CD4-positive, alpha-beta memory T cell (primary cell): ENCODE measurements at regions not wholly inside any gene's neighbourhood (a gene's known extent, or its start where the extent isn't known, plus 50 kb on each side); places are given as distances from the start of the nearest gene placed in this dataset.
"Not testable (repeated sequence)": the region's sequence is repeated elsewhere in the genome, so short reads cannot be mapped to it uniquely, and the experiment has no call there.

Source experiments
- CTCF ChIA-PET: fragments of 350-600 bp; sonication (Branson Sonifier 250); formaldehyde crosslinking; loops from one replicate; lab custom pipeline; 2021; ENCODE audit warnings: inconsistent platforms; ENCODE audit not compliant: partially characterized antibody; lab: Charles Lee
- POLR2A ChIA-PET: fragments of 350-600 bp; sonication (Branson Sonifier 250); formaldehyde crosslinking; loops from one replicate; lab custom pipeline; 2021; ENCODE audit not compliant: partially characterized antibody; lab: Charles Lee
- DNase-seq, 5 donors: peaks; one replicate each; pipeline versions ENCODE4 v3.0.0 to v3.0.0-alpha.2; 2020 to 2022; ENCODE audit warnings: mixed read lengths in 1 of 5
- H3K27ac ChIP-seq: one replicate; pipeline ENCODE4 v1.7.0; 2013; ENCODE audit warnings: low read depth, low read length
- H3K27me3 ChIP-seq: 2 replicates; pipeline ENCODE4 v1.7.0; 2013; ENCODE audit warnings: mild to moderate bottlenecking, low read length, moderate library complexity; ENCODE audit not compliant: insufficient read depth
- H3K36me3 ChIP-seq: 2 replicates; pipeline ENCODE4 v1.7.0; 2013; ENCODE audit warnings: mild to moderate bottlenecking, low read length, moderate library complexity; ENCODE audit not compliant: insufficient read depth
- H3K4me1 ChIP-seq: 2 replicates; pipeline ENCODE4 v1.7.0; 2013; ENCODE audit warnings: mild to moderate bottlenecking, low read length, moderate library complexity; ENCODE audit not compliant: insufficient read depth
- H3K4me3 ChIP-seq, 2 donors: one replicate each; pipeline ENCODE4 v1.7.0; 2013; ENCODE audit warnings: low read length in 2 of 2, mild to moderate bottlenecking in 1 of 2
- H3K9me3 ChIP-seq, 2 donors: one replicate each; pipeline ENCODE4 v1.7.0; 2013; ENCODE audit warnings: low read length in 2 of 2, control low read depth in 1 of 2; ENCODE audit not compliant: control insufficient read depth in 1 of 2
- H3K27ac Mint-ChIP-seq, 7 donors: one replicate each; pipeline ENCODE4 v1.8.0; 2020 to 2021; ENCODE audit warnings: mixed read lengths in 7 of 7, mild to moderate bottlenecking in 6 of 7, inconsistent platforms in 3 of 7, moderate library complexity in 3 of 7
- H3K27me3 Mint-ChIP-seq, 2 donors: one replicate each; pipeline ENCODE4 v1.8.0; 2020 to 2021; ENCODE audit warnings: mixed read lengths in 2 of 2
- H3K36me3 Mint-ChIP-seq, 2 donors: one replicate each; pipeline ENCODE4 v1.8.0; 2020 to 2021; ENCODE audit warnings: mixed read lengths in 2 of 2, inconsistent platforms in 1 of 2, mild to moderate bottlenecking in 1 of 2
- H3K4me1 Mint-ChIP-seq, 4 donors: one replicate each; pipeline ENCODE4 v1.8.0; 2020 to 2021; ENCODE audit warnings: mixed read lengths in 4 of 4, mild to moderate bottlenecking in 1 of 4
- H3K4me3 Mint-ChIP-seq, 8 donors: one replicate each; pipeline ENCODE4 v1.8.0; 2020 to 2021; ENCODE audit warnings: mixed read lengths in 8 of 8, mild to moderate bottlenecking in 7 of 8, moderate library complexity in 6 of 8, inconsistent platforms in 3 of 8
- H3K9me3 Mint-ChIP-seq, 8 donors: one replicate each; pipeline ENCODE4 v1.8.0; 2020 to 2021; ENCODE audit warnings: mixed read lengths in 8 of 8, mild to moderate bottlenecking in 5 of 8, inconsistent platforms in 3 of 8, moderate library complexity in 1 of 8
- intact Hi-C: fragments of 100-400 bp; cut with micrococcal nuclease; formaldehyde crosslinking; loops from one replicate; pipeline ENCODE4 v1.15.1; 2023

DNA sequence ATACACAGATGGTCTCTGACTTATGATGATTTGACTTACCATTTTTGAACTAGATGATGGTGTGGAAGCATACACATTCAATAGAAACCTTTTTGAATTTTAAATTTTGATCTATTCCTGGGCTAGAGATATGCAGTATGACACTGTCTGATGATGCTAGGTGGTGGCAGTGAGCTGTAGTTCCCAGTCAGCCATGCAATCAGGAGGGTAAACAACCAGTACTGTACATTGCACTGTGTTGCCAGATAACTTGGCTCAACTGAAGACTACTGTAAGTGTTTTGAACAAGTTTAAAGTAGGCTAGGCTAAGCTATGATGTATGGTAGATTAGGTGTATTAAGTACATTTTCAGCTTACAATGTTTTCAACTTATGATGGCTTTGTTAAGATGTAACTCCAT, 859.1 kb upstream of the ARRDC3 start:
- ChIA-PET CTCF (no interaction called here), POLR2A (no interaction called here)
- Histone ChIP-seq H3K27me3 (no peaks in the 10 kb centered on the region), H3K9me3 (no peaks in the 10 kb centered on the region), H3K27ac (no peak overlapping the region), H3K4me3 (no peak overlapping the region), H3K36me3 (no peaks in the 10 kb centered on the region), H3K4me1 (no peaks in the 10 kb centered on the region)
- Mint-ChIP-seq H3K36me3 (no peaks in the 10 kb centered on the region), H3K4me3 (no peak overlapping the region), H3K9me3 (peaks cover 0 to 5% (median under 1%) of the 10 kb centered on the region in 8 donors), H3K27me3 (no peaks in the 10 kb centered on the region), H3K4me1 (no peaks in the 10 kb centered on the region), H3K27ac (no peak overlapping the region)
- no peak for DNase-seq
- intact Hi-C loops = no loop called here

DNA sequence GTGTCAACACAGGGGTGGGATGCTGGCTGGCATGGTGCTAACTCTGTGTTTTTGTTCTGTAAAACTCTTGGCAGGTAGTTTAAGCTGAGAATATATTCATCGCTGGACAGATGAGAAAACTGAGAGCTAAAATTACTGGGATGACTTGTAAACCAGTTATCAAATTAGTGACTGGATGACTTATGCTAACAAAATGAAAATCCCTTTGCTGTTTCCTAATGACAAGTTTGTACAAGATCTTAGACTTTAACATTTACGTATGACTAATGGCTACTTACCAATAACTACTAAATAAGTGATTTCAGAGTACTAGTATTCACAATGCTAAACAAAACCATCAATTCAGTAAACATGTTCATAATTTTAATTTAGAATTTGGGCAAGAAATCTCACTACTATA, 854.8 kb upstream of the ARRDC3 start:
- Mint-ChIP-seq H3K4me3 (no peak overlapping the region), H3K9me3 (peaks cover 0 to 10% (median 4%) of the 10 kb centered on the region in 8 donors), H3K4me1 (no peaks in the 10 kb centered on the region), H3K27ac (no peak overlapping the region), H3K36me3 (no peaks in the 10 kb centered on the region), H3K27me3 (no peaks in the 10 kb centered on the region)
- Histone ChIP-seq H3K36me3 (no peaks in the 10 kb centered on the region), H3K27ac (no peak overlapping the region), H3K9me3 (no peaks in the 10 kb centered on the region), H3K4me1 (no peaks in the 10 kb centered on the region), H3K27me3 (no peaks in the 10 kb centered on the region), H3K4me3 (no peak overlapping the region)
- no peak for DNase-seq
- CTCF ChIA-PET = no interaction called here
- intact Hi-C loops = no loop called here
- POLR2A ChIA-PET = no interaction called here

DNA sequence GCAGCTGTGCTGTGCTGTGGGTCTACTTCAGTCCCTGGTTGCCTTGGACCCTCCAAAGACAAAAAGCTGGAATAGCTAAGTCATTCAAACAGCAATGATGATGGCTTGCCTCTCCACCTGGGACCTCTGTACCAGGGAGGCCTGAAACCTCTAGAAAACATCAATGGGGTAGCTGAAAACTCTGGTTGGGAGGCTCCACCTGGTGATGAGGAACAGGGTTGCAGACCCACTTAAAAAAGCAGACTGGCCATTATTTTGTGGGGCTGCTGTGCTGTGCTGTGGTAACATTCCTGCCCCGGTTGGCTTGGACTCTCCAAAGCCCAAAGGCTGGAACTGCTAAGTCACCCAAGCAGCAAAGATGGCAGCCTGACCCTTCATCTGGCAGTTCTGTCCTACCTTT, 839.3 kb upstream of the ARRDC3 start:
- no peak overlapping the region for H3K27ac Mint-ChIP-seq
- POLR2A ChIA-PET = no interaction called here
- no peaks in the 10 kb centered on the region for H3K4me1 Mint-ChIP-seq
- H3K36me3 Mint-ChIP-seq = no peaks in the 10 kb centered on the region
- H3K9me3 Mint-ChIP-seq = peaks cover 3 to 32% (median 19%) of the 10 kb centered on the region in 8 donors
- peaks cover 0 to 6% of the 10 kb centered on the region in 2 donors for H3K9me3 ChIP-seq
- intact Hi-C loops = no loop called here
- H3K27me3 ChIP-seq = no peaks in the 10 kb centered on the region
- CTCF ChIA-PET = no interaction called here
- H3K27ac ChIP-seq = no peak overlapping the region
- H3K27me3 Mint-ChIP-seq = no peaks in the 10 kb centered on the region
- no peaks in the 10 kb centered on the region for H3K36me3 ChIP-seq
- H3K4me3 ChIP-seq = no peak overlapping the region
- no peaks in the 10 kb centered on the region for H3K4me1 ChIP-seq
- DNase-seq = no peak
- H3K4me3 Mint-ChIP-seq = no peak overlapping the region

DNA sequence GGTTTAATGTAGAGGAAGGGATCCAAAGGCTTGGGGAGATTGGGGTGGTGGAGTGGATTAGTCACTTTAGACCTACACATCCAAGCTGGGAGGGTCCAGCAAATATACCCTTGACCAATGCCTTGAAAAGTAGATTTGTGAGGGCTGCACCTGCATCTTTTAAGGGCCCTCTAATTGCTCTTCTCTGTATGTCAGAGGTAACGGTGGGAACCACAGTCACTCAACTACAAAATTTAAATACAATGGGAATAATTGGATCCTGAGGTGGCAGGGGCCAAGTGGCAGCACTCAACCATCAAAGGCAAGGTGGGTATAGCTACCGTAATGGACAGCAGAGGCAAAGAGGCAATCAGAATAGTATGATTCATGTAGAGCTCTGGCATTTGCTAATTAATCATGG, 833.7 kb upstream of the ARRDC3 start:
- H3K4me3 ChIP-seq, H3K4me1 Mint-ChIP-seq, H3K27me3 Mint-ChIP-seq, H3K27me3 ChIP-seq, intact Hi-C loops, H3K36me3 ChIP-seq, POLR2A ChIA-PET, H3K27ac ChIP-seq, H3K9me3 ChIP-seq, H3K36me3 Mint-ChIP-seq, H3K27ac Mint-ChIP-seq, H3K4me1 ChIP-seq, H3K4me3 Mint-ChIP-seq, DNase-seq, CTCF ChIA-PET: not testable (repeated sequence)
- H3K9me3 Mint-ChIP-seq = peaks cover 0 to 35% (median 9%) of the 10 kb centered on the region in 8 donors

DNA sequence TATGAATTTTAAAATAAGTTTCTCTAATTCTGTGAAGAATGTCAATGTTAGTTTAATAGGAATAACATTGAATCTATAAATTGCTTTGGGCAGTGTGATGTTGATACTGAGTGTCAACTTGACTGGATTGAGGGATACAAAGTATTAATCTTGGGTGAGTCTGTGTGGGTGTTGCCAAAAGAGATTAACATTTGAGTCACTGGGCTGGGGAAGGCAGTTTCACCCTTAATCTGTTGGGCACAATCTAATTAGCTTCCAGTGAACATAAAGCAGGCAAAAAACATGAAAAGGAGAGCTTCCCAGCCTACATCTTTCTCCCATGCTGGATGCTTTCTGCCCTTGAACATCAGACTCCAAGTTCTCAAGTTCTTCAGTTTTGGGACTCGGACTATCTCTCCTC, 832.0 kb upstream of the ARRDC3 start:
- Mint-ChIP-seq H3K36me3 (no peaks in the 10 kb centered on the region), H3K9me3 (peaks cover 0 to 31% (median 11%) of the 10 kb centered on the region in 8 donors), H3K4me3 (no peak overlapping the region), H3K27ac (no peak overlapping the region), H3K27me3 (no peaks in the 10 kb centered on the region), H3K4me1 (no peaks in the 10 kb centered on the region)
- CTCF ChIA-PET = no interaction called here
- POLR2A ChIA-PET = no interaction called here
- intact Hi-C loops = no loop called here
- no peaks in the 10 kb centered on the region for H3K27me3 ChIP-seq
- no peak for DNase-seq
- no peak overlapping the region for H3K4me3 ChIP-seq
- H3K4me1 ChIP-seq = no peaks in the 10 kb centered on the region
- no peaks in the 10 kb centered on the region for H3K36me3 ChIP-seq
- no peak overlapping the region for H3K27ac ChIP-seq
- peaks cover 0 to 3% of the 10 kb centered on the region in 2 donors for H3K9me3 ChIP-seq

- H3K4me1 Mint-ChIP-seq = no peaks in the 10 kb centered on the region
- Histone ChIP-seq H3K27me3 (no peaks in the 10 kb centered on the region), H3K4me3 (no peak overlapping the region), H3K9me3 (peaks cover 0 to 3% of the 10 kb centered on the region in 2 donors), H3K27ac (no peak overlapping the region), H3K36me3 (no peaks in the 10 kb centered on the region), H3K4me1 (no peaks in the 10 kb centered on the region)
- intact Hi-C loops = no loop called here
- DNase-seq = no peak
- no peaks in the 10 kb centered on the region for H3K27me3 Mint-ChIP-seq
- no peaks in the 10 kb centered on the region for H3K36me3 Mint-ChIP-seq
- H3K9me3 Mint-ChIP-seq = peaks cover 0 to 16% (median 8%) of the 10 kb centered on the region in 8 donors
- H3K27ac Mint-ChIP-seq = no peak overlapping the region
- CTCF ChIA-PET = no interaction called here
- H3K4me3 Mint-ChIP-seq = no peak overlapping the region
- POLR2A ChIA-PET = no interaction called here
These were observed 825.1 kb upstream of the ARRDC3 start for GRCh38 chr5:92208265-92208664.

DNA sequence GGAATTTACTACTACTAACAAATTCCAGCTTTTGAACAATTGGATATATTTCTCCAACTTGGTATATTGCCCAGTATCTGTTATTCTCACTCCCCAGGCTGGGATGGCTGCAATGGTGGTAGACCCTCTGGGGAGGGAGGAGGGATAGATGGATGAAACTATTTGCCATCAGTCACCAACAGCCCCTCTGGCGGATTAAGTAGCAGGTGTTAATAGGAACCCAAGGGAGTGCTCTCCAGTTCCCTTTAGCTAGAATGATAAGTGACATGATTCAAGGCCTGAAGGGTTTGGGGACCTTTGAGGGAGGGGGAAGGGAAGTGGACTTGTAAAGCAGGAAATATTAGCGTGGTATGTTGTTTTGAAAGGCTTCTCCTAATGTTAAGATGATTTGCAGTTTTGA, 824.0 kb upstream of the ARRDC3 start:
- Mint-ChIP-seq H3K27ac (no peak overlapping the region), H3K9me3 (peaks cover 0 to 16% (median 7%) of the 10 kb centered on the region in 8 donors), H3K4me3 (no peak overlapping the region), H3K27me3 (no peaks in the 10 kb centered on the region), H3K36me3 (no peaks in the 10 kb centered on the region), H3K4me1 (no peaks in the 10 kb centered on the region)
- ChIA-PET CTCF (no interaction called here), POLR2A (no interaction called here)
- H3K9me3 ChIP-seq = peaks cover 0 to 3% of the 10 kb centered on the region in 2 donors
- intact Hi-C loops = no loop called here
- no peak for DNase-seq
- H3K36me3 ChIP-seq = no peaks in the 10 kb centered on the region
- no peak overlapping the region for H3K27ac ChIP-seq
- no peaks in the 10 kb centered on the region for H3K4me1 ChIP-seq
- no peaks in the 10 kb centered on the region for H3K27me3 ChIP-seq
- no peak overlapping the region for H3K4me3 ChIP-seq

GRCh38 chr5:92206681-92207080, 823.6 kb upstream of the ARRDC3 start:
- Histone ChIP-seq H3K4me1 (no peaks in the 10 kb centered on the region), H3K36me3 (no peaks in the 10 kb centered on the region), H3K4me3 (no peak overlapping the region), H3K27me3 (no peaks in the 10 kb centered on the region), H3K9me3 (peaks cover 0 to 3% of the 10 kb centered on the region in 2 donors), H3K27ac (no peak overlapping the region)
- Mint-ChIP-seq H3K36me3 (no peaks in the 10 kb centered on the region), H3K4me1 (no peaks in the 10 kb centered on the region), H3K27me3 (no peaks in the 10 kb centered on the region), H3K27ac (no peak overlapping the region), H3K9me3 (peaks cover 0 to 16% (median 5%) of the 10 kb centered on the region in 8 donors), H3K4me3 (no peak overlapping the region)
- CTCF ChIA-PET = no interaction called here
- intact Hi-C loops = no loop called here
- no peak for DNase-seq
- POLR2A ChIA-PET = no interaction called here
